Bronchial epithelial cell (primary cell): ENCODE measurements at regions not wholly inside any gene's neighbourhood (a gene's known extent, or its start where the extent isn't known, plus 50 kb on each side); places are given as distances from the start of the nearest gene placed in this dataset.

Source experiments
- DNase-seq: peaks from one replicate; pipeline ENCODE4 v3.0.0-alpha.2; 2010; ENCODE audit warnings: low read depth
- FAIRE-seq: peaks from 2 replicates; lab custom pipeline; 2011; peaks lifted over from hg19 to GRCh38; lab: Jason Lieb, UNC
- H3K27me3 ChIP-seq: 2 replicates; pipeline ENCODE4 v1.5.1; 2011; ENCODE audit warnings: low read length; ENCODE audit not compliant: control insufficient read depth, insufficient read depth
- H3K36me3 ChIP-seq: 2 replicates; pipeline ENCODE4 v1.5.1; 2011; ENCODE audit warnings: low read length; ENCODE audit not compliant: control insufficient read depth, insufficient read depth
- H3K4me3 ChIP-seq: 2 replicates; pipeline ENCODE4 v1.5.1; 2011; ENCODE audit warnings: mild to moderate bottlenecking, low read depth, low read length, control low read depth
- CTCF ChIP-seq: IDR thresholded peaks from 2 replicates; pipeline ENCODE4 v1.5.1; 2011; ENCODE audit warnings: mild to moderate bottlenecking, moderate library complexity, low read length, control low read depth, inconsistent platforms; ENCODE audit not compliant: insufficient read depth, severe bottlenecking

DNA sequence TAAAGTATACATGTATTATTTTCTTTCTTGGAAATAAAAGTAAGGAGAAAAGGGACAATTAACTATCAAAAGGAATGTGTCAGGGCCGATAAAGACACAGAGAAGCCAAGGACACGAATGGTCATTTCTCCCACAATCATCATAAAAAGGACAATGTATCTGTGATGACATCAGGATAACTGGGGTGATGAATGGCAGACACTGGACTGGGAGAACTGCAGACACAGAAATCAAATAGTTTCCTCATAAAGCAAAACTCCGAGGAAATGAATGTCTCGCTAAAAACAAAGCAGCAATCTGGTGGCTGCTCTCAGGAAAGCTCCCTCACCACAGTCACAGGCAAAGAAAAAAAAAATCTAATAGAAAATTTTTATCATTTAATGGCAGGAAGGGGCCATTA lies 69.3 kb upstream of the NPY start:
- DNase-seq (no peak), FAIRE-seq (no peak)
- H3K27me3 ChIP-seq: no peaks in the 10 kb centered on the region
- no peaks in the 10 kb centered on the region for H3K36me3 ChIP-seq
- no peak for TF ChIP-seq CTCF
- no peak overlapping the region for H3K4me3 ChIP-seq

- TF ChIP-seq CTCF: no peak
- no peak for DNase-seq
- FAIRE-seq: no peak
- Histone ChIP-seq H3K27me3 (no peaks in the 10 kb centered on the region), H3K4me3 (no peak overlapping the region), H3K36me3 (no peaks in the 10 kb centered on the region)
Observed at GRCh38 chr7:24216576-24217125, 67.3 kb upstream of the NPY start.

DNA sequence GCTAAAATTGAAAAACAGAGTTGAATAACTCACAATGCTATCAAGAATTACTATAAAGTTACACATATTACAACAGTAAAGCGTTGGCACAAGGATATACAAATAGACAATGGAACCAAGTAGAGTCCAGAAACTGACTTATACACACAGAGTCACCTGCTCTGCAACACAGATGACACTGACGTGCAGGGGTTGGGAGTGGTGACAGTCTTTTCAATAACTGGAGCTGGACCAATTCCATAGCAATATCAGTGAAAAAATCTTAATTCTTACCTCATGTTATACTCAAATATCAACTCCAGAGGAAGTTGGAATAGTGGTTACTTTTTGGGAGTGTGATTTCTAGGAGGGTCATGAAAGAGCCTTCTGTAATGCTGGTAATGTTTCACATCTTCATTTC lies 62.5 kb upstream of the NPY start:
- no peak for DNase-seq
- FAIRE-seq: no peak

GRCh38 chr7:24227068-24227467 lies 56.9 kb upstream of the NPY start:
- Histone ChIP-seq H3K27me3 (no peaks in the 10 kb centered on the region), H3K36me3 (no peaks in the 10 kb centered on the region), H3K4me3 (no peak overlapping the region)
- DNase-seq (no peak), FAIRE-seq (no peak)
- TF ChIP-seq CTCF: no peak

More for the DNA sequence above, 62.5 kb upstream of the NPY start:
- no peaks in the 10 kb centered on the region for H3K27me3 ChIP-seq
- no peak for TF ChIP-seq CTCF
- no peaks in the 10 kb centered on the region for H3K36me3 ChIP-seq
- H3K4me3 ChIP-seq: no peak overlapping the region

DNA sequence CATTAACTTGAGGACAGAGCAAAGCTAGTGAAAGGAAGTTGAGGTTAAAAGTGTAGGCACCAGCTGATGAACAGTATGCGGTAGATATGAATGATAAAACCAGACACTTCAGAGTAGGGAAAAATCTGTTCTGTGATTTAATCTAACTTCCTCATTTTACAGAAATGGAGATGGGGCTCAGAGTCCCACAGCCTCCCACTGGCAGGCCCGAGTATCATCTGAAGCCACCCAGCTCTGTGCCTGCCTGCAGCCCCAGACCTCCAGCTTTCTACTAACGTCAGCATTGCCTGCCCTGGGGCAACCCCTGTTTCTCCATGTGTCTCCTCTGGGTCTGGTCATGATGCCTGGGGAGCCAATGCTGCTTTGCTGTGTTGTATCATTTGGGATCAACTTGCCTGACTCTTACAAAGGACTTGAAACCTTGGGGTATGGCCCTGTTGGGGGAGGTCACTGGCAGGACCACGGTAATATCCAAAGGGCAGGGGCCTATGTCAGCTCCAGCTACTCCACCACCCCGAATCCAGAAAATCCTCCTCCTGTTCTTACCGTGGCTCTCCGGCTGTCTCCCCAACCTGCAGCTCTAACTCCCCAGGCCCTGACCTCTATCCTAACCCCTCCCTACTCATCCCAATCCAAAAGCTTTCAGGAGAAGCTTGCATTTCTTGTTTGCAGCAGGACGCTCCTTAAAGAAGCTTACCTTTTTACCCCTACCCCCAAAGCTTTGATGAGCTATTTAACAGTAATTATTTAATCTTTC lies 56.2 kb upstream of the NPY start:
- no peak for TF ChIP-seq CTCF
- Histone ChIP-seq H3K27me3 (no peaks in the 10 kb centered on the region), H3K4me3 (no peak overlapping the region), H3K36me3 (no peaks in the 10 kb centered on the region)
- FAIRE-seq (peak; percentile 36), DNase-seq (no peak)
